ENCODE measurements at regions not wholly inside any gene's neighbourhood (a gene's known extent, or its start where the extent isn't known, plus 50 kb on each side); places are given as distances from the start of the nearest gene placed in this dataset.
"Not testable (repeated sequence)": the region's sequence is repeated elsewhere in the genome, so short reads cannot be mapped to it uniquely, and the experiment has no call there.

DNA sequence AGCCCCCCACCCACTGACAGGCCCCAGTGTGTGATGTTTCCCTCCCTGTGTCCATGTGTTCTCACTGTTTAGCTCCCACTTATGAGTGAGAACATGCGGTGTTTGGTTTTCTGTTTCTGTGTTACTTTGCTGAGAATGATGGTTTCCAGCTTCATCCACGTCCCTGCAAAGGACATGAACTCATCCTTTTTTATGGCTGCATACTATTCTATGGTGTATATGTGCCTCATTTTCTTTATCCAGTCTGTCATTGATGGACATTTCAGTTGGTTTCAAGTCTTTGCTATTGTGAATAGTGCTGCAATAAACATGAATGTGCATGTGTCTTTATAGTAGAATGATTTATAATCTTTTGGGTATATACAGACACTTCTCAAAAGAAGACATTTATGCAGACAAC lies 88.6 kb upstream of the EGFL6 start:
- TF ChIP-seq, protein P1, sequence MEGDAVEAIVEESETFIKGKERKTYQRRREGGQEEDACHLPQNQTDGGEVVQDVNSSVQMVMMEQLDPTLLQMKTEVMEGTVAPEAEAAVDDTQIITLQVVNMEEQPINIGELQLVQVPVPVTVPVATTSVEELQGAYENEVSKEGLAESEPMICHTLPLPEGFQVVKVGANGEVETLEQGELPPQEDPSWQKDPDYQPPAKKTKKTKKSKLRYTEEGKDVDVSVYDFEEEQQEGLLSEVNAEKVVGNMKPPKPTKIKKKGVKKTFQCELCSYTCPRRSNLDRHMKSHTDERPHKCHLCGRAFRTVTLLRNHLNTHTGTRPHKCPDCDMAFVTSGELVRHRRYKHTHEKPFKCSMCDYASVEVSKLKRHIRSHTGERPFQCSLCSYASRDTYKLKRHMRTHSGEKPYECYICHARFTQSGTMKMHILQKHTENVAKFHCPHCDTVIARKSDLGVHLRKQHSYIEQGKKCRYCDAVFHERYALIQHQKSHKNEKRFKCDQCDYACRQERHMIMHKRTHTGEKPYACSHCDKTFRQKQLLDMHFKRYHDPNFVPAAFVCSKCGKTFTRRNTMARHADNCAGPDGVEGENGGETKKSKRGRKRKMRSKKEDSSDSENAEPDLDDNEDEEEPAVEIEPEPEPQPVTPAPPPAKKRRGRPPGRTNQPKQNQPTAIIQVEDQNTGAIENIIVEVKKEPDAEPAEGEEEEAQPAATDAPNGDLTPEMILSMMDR (IDR thresholded peaks at IDR 0.05): not testable (repeated sequence)
- not testable (repeated sequence) for TF ChIP-seq POLR2AphosphoS5, POLR2A (IDR thresholded peaks at IDR 0.05)

Data from stomach (tissue), 4 donors.